NCI-H146 (cell line): ENCODE measurements at regions not wholly inside any gene's neighbourhood (a gene's known extent, or its start where the extent isn't known, plus 50 kb on each side); places are given as distances from the start of the nearest gene placed in this dataset.
A peak's percentile ranks its signal among the peaks of the same experiment; 100 is the strongest.

Experiments
- DNase-seq: peaks from one replicate; lab custom pipeline; 2025; lab: John Stamatoyannopoulos, UW

- DNase-seq, result no peak
Observed at GRCh38 chr6:9942131-9942530, 472.7 kb downstream of the TFAP2A start.

DNA sequence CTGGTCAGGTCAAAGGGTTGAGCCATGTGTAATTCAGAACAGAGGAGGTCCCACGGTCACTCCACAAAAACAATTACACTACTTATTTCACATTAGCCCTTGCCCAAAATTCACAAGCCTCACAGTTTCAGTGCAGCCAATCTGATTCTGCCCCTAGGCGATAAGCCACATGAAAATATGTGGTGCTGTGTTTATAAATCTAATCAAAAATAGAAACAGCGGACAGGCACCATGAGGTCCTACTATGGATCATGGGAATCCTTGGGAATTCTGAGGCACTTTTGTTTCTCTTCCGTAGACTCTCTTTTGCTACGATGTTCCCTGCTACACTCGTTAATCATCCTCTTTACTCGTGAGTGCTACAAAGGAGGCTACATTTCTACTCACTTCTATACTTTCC is 476.1 kb downstream of the TFAP2A start:
- DNase-seq, result no peak

- peak; percentile 26 for DNase-seq
Observed at GRCh38 chr6:9937031-9937763, 477.7 kb downstream of the TFAP2A start.

DNA sequence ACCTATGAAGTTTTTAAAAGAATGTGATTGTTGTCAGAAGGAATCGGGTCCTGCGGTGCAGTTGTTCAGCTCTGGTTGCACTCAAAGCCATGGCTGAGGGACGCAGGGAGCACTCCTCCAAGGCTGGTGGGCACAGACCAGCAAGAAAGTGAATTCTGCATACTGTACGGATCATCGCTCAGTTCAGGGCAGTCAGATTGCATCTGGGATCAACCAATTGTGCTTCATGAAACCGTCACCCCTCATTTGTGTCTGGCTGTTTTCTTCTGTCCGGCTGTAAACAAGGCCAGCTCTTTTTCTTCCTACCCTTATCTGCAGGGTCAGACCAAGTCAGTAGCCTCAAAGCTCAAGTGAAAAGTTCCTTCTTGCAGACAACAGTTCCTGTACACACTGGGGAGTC is 478.3 kb downstream of the TFAP2A start:
- DNase-seq, result no peak

DNA sequence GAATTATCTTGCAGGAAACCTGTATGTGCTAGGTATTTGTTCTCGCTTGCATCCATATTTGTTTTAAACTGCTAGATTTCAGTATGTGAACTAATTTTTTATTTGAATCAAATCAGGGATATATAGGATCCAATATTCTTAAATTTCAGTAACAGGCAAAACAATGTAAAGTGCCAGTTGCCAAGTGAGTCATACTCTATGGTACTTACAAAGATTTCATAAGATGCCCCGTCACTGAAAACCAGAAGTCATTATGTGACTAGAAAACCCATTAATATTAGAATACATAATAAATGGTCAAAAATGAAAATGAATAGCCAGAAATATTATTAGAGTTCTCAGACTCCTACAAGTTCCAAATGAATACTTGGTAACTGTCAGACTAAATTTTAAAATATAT is 481.2 kb downstream of the TFAP2A start:
- DNase-seq, result no peak

DNA sequence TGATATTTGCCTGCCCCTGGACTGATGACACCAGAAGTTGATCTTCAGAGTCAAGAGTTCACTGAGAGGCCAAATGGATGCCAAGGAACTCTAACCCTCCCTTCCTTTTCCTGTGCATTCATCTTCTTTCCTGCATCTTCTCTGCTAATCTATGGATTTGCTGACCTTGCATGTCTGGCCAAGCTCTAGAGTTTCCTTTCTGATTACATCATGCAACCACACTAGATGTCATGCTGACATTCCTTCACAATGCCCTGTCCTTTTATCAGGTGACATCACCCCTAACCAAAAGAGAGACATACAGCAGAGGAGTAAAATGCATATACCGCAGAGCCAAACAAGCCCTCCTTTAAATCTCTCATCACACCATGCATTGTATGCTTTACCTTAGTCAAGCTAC is 487.6 kb downstream of the TFAP2A start:
- no peak for DNase-seq

- DNase-seq, result no peak
Observed at GRCh38 chr6:9924971-9925370, 489.9 kb downstream of the TFAP2A start.

- no peak for DNase-seq
Observed at GRCh38 chr6:9921366-9921765, 493.5 kb downstream of the TFAP2A start.

GRCh38 chr6:9914951-9915350 is 499.9 kb downstream of the TFAP2A start:
- no peak for DNase-seq

GRCh38 chr6:9901376-9901775 is 513.5 kb downstream of the TFAP2A start:
- no peak for DNase-seq

GRCh38 chr6:9896806-9897205 is 518.1 kb downstream of the TFAP2A start:
- no peak for DNase-seq

GRCh38 chr6:9890893-9891292 is 524.0 kb downstream of the TFAP2A start:
- DNase-seq, result no peak

DNA sequence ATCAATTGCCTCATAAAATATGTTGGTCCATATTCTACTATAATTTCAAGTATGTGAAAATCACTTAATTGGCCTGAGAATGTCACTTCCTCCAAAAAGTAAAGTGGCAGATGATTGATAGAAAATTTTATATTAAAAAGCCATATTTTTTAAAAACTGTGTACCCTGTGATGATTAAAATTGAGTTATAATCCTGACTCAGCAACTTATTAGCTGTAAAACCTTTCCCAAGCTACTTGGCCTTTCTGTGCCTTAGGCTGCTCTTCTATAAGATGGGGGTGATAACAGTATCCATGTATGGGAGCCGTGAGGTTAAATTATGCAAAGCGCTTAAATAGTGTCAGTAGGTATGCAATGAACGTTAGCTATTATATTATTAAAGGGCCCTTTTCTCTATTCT is 524.4 kb downstream of the TFAP2A start:
- no peak for DNase-seq

DNA sequence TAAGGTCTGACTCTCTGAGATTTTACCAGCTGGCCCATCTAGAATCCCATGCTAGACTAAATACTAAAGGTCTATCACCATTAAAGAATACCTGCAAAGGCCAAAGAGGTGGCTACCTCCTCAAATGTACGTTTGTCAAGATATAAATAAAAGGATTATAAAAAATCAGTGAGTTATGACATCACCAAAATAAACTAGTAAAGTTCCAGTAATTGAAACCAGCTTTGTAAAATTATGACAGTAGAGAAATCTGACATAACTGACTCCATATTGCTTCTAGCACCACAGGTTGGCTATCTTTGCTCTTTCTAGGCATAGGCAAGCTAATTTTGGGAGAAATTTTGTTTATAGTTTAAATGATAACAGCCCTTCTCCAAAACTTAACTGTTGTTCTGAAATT is 536.3 kb downstream of the TFAP2A start:
- no peak for DNase-seq

- no peak for DNase-seq
Observed at GRCh38 chr6:9875605-9876353, 539.1 kb downstream of the TFAP2A start.

DNA sequence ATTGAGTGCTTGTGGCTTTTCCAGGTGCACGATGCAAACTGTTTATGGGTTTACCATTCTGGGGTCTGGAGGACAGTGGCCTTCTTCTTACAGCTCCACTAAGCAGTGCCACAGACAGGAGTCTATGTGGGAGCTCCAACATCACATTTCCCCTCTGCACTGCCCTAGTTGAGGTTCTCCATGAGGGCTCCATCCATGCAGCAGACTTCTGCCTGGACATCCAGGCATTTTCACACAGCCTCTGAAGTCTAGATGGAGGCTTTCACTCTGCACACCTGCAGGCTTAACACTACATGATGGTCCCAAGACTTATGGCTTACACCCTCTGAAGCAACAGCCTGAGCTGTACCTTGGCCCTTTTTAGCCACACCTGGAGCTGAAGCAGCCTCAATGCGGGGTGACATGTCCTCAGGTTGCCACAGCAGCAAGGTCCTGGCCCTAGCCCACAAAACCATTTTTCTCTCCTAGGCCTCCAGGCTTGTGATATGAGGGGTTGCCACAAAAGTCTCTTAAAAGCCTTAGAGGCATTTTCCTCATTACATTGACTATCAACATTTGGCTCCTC is 552.2 kb downstream of the TFAP2A start:
- DNase-seq, result no peak

DNA sequence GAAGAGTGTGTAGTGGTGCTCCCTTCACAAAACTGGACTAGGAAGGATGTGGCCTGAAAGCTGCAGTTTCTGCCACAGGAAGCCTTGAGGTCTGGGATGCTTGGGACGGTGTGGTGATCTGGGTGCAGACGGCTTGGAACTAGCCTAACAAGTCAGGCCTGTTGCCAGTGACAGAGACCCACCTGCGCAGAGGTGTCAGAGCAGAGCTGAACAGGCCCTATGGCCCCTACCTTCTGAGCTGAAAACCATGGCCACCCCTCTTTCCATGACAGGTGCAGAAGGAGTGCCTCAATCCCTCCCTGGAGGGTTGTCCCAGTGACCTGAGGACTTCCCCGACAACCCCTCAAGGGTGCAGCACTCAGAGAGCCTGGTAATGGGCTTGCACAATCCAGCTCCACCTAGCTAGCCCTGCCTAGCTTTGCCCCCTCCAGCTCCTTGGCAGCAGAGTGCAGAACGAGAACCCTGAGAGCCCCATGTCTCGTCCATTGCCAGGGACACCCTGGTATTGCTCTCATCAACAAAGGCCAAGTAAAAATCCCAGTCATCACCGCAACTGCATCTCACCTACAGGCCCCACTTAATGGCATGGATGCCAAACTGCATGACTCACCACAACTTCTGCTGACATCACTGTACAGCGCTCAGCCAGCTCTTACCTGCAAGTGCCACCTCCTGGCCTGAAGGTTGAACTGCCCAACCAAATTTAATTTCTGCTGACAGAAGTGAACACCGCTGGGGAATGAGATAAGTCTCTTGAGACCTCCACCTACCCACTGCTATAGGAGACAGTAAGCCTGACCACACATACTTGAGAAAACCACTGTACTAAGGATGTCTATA is 563.1 kb downstream of the TFAP2A start:
- no peak for DNase-seq

DNA sequence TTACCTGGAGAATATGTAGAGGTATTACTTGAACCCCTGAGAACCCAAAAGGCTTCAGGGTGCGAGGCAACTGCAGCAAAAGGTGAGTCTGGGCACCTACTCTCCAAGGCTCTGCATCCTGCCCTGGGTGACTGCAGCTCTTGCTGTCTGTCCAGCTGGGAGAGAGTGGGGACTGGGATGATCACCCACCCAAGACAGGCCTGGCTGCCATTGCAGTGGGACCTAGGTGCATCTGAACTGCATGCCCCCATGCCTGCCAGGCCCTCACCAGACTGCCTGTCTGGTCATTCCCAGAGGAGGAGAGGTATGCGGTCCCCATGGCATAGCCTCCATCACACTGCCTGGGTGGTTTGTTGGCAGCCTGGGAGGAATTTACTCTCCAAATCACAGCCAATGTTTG is 563.9 kb downstream of the TFAP2A start:
- DNase-seq, result no peak

DNA sequence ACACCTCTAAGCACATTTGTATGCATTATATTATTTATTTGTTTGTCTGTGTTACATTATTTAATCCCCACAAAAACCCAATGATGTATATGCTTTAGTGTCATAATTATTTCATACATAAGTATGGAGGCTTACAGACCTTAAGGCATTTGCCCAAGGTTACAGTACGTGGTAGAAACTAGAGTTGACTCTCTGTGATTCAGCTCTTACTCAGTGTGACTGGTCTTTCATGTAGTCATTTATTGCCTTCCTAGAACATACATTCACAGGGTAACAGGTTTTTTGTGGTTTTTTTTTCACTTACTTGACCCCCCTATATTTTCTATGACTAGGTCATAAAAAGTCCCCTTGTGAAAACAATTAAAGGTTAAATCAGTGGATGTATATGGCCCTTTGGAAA is 566.8 kb downstream of the TFAP2A start:
- DNase-seq, result no peak

DNA sequence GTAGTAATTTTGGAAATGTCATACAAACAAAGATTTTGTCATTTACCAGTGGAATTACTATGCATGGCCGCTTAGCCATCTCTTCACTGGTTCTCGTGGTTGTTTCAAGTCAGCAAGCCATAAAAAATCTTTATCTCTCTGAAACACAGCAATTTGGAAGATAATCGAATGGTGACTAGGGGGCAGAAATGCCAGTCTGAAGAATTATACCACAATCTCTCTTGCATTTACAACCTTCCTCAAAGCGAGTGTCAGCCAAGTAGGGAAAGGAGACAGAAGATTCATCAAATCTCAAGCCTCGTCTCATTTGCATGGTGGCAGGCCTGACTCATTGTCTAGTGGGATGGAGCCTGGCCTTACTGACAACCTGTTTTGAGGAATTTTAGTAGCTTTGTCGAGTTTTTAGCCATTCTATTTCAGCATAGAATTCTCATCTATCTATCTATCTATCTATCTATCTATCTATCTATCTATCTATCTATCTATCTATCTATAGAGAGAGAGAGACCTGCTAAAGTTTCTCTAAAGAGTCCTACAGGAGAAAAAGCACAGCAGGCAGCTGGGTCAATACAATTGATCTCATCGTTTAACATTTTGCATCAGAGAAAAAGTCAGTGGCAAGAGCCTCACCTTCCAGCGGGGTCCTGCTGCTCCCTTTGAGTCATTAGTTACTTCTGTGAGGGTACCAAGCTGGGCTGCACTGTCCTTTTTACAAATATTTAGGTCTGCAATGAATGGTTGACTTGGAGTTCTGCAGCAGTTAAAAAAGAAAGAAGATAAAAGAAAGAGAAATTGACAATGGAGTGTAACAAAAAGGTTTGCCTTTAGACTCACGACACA is 572.8 kb downstream of the TFAP2A start:
- peak; percentile 62 for DNase-seq

GRCh38 chr6:9834233-9834632 is 580.6 kb downstream of the TFAP2A start:
- no peak for DNase-seq

DNA sequence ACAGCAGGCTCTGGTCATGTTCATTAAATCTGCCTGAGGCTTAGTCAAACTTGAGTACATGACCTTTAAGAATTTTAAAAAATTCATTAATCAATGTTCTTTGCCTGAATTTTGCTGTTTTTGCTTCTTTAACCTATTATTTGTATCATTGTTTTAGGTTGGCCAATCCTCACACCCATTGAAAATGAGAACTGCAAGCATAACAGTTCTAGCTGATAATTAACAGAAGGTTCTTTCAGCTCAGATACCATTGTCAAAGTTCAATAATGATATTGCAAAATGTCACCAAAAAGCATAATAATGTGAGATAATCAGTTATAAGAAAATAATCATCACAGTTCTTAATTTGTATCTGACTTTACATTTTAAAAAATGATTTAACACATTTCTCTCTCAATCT is 583.1 kb downstream of the TFAP2A start:
- DNase-seq, result no peak
